OCI-LY3 (cell line): ENCODE measurements at regions not wholly inside any gene's neighbourhood (a gene's known extent, or its start where the extent isn't known, plus 50 kb on each side); places are given as distances from the start of the nearest gene placed in this dataset.

Experiments
- EZH2phosphoT487 ChIP-seq: fragments of 200-600 bp; shearing (Covaris generic); IDR thresholded peaks from 2 replicates; pipeline ENCODE4 v1.6.1; 2018; ENCODE audit warnings: antibody characterized with exemption, mixed run types, low read depth
- TF ChIP-seq, protein P1 (sequence below): fragments of 200-600, 300-600 bp; sonication (generic); IDR thresholded peaks from 2 replicates; pipeline ENCODE4 v1.5.1; 2014; ENCODE audit warnings: antibody characterized with exemption, low read length, low read depth

DNA sequence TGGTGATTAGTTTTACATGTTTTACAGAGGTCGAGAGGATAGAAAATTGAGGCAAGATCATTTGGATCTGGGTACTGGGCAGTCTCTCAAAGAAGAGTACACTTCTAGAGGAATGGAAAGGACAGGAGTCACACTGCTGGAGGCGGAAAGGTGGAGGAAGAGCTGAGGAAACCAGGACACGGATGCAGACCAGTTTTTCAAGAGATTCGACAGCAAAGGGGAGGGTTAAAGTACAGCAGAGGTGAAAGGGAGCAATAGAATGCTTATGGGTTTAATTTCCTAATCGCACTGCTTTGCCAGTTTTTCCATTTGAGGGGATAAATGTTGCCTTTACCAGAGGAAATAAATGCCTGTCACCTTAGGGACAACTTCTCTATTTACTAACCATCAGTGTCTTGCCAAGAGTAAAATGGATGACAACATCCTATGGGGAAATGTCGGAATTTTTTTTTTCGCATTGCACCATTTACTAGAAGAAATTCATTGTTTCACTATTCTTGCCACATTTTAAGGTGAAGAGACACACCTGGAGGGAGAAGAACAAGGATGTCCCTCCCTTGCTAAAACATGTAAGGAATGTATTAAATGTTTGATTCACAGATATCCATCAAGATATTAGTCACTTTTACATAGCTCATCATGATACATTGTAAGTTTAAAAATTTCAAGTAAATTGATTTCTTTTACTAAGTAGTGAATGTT lies 226.6 kb downstream of the COL12A1 start:
- TF ChIP-seq, protein P1, sequence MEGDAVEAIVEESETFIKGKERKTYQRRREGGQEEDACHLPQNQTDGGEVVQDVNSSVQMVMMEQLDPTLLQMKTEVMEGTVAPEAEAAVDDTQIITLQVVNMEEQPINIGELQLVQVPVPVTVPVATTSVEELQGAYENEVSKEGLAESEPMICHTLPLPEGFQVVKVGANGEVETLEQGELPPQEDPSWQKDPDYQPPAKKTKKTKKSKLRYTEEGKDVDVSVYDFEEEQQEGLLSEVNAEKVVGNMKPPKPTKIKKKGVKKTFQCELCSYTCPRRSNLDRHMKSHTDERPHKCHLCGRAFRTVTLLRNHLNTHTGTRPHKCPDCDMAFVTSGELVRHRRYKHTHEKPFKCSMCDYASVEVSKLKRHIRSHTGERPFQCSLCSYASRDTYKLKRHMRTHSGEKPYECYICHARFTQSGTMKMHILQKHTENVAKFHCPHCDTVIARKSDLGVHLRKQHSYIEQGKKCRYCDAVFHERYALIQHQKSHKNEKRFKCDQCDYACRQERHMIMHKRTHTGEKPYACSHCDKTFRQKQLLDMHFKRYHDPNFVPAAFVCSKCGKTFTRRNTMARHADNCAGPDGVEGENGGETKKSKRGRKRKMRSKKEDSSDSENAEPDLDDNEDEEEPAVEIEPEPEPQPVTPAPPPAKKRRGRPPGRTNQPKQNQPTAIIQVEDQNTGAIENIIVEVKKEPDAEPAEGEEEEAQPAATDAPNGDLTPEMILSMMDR = no peak
- no peak for TF ChIP-seq EZH2phosphoT487
